Mesenchymal stem cell (in vitro differentiated cells and primary cell): ENCODE measurements at regions not wholly inside any gene's neighbourhood (a gene's known extent, or its start where the extent isn't known, plus 50 kb on each side); places are given as distances from the start of the nearest gene placed in this dataset.

Experiments
- DNase-seq: peaks from one replicate; pipeline ENCODE4 v3.0.0-alpha.2; 2013
- H2AFZ ChIP-seq: one replicate; pipeline ENCODE4 v1.6.1; 2013; ENCODE audit warnings: low read depth, mild to moderate bottlenecking, control low read depth, inconsistent platforms, low read length, moderate library complexity
- H2AK5ac ChIP-seq: 2 replicates; pipeline ENCODE4 v1.6.1; 2013; ENCODE audit warnings: low read length, moderate library complexity, mild to moderate bottlenecking, inconsistent platforms; ENCODE audit not compliant: severe bottlenecking
- H2BK120ac ChIP-seq: one replicate; pipeline ENCODE4 v1.6.1; 2013; ENCODE audit warnings: low read depth, mild to moderate bottlenecking, inconsistent platforms, low read length, moderate library complexity
- H2BK12ac ChIP-seq, 2 experiments: one replicate each; pipeline ENCODE4 v1.6.1; 2013; ENCODE audit warnings: inconsistent platforms in 2 of 2, low read length in 2 of 2, mild to moderate bottlenecking in 2 of 2, moderate library complexity in 2 of 2, control low read depth in 1 of 2
- H2BK15ac ChIP-seq: one replicate; pipeline ENCODE4 v1.6.1; 2013; ENCODE audit warnings: mild to moderate bottlenecking, low read depth, inconsistent platforms; ENCODE audit not compliant: poor library complexity, severe bottlenecking
- H2BK5ac ChIP-seq: 2 replicates; pipeline ENCODE4 v1.6.1; 2013; ENCODE audit warnings: low read depth, mild to moderate bottlenecking, low read length, control low read depth, inconsistent platforms; ENCODE audit not compliant: poor library complexity, severe bottlenecking
- H3K14ac ChIP-seq, 2 experiments: one replicate each; pipeline ENCODE4 v1.6.1; 2013; ENCODE audit warnings: inconsistent platforms in 2 of 2, low read length in 2 of 2, control low read depth in 1 of 2, mild to moderate bottlenecking in 1 of 2, moderate library complexity in 1 of 2
- H3K18ac ChIP-seq, 2 experiments: one replicate each; pipeline ENCODE4 v1.6.1; 2013; ENCODE audit warnings: inconsistent platforms in 2 of 2, low read length in 2 of 2, control low read depth in 1 of 2, low read depth in 1 of 2, mild to moderate bottlenecking in 1 of 2
- H3K23ac ChIP-seq, 2 experiments: one replicate each; pipeline ENCODE4 v1.6.1; 2013; ENCODE audit warnings: inconsistent platforms in 2 of 2, low read length in 2 of 2, mild to moderate bottlenecking in 2 of 2, moderate library complexity in 2 of 2, control low read depth in 1 of 2
- H3K27ac ChIP-seq: 2 replicates; pipeline ENCODE4 v1.5.1; 2013; ENCODE audit warnings: mild to moderate bottlenecking, moderate library complexity, low read length, control low read depth, inconsistent platforms; ENCODE audit not compliant: poor library complexity, severe bottlenecking
- H3K27me3 ChIP-seq, 2 experiments: 2 replicates each; pipeline versions ENCODE4 v1.6.1 to v1.7.0; 2013; ENCODE audit warnings: low read length in 2 of 2, mild to moderate bottlenecking in 2 of 2, moderate library complexity in 2 of 2, control low read depth in 1 of 2, inconsistent platforms in 1 of 2; ENCODE audit not compliant: control insufficient read depth in 1 of 2, insufficient read depth in 1 of 2
- H3K36me3 ChIP-seq, 2 experiments: 2 replicates each; pipeline versions ENCODE4 v1.6.1 to v1.7.0; 2013; ENCODE audit warnings: low read length in 2 of 2, control low read depth in 1 of 2, inconsistent platforms in 1 of 2, low read depth in 1 of 2, mild to moderate bottlenecking in 1 of 2; ENCODE audit not compliant: insufficient read depth in 2 of 2, control insufficient read depth in 1 of 2
- H3K4ac ChIP-seq, 2 experiments: one replicate each; pipeline ENCODE4 v1.6.1; 2013; ENCODE audit warnings: inconsistent platforms in 2 of 2, low read length in 2 of 2, mild to moderate bottlenecking in 2 of 2, moderate library complexity in 2 of 2, control low read depth in 1 of 2, low read depth in 1 of 2
- H3K4me1 ChIP-seq: 2 replicates; pipeline ENCODE4 v1.6.1; 2013; ENCODE audit warnings: low read depth, low read length, control low read depth; ENCODE audit not compliant: control insufficient read depth, insufficient read depth
- H3K4me2 ChIP-seq: 2 replicates; pipeline ENCODE4 v1.6.1; 2013; ENCODE audit warnings: low read length, mild to moderate bottlenecking, inconsistent platforms; ENCODE audit not compliant: poor library complexity, severe bottlenecking
- H3K4me3 ChIP-seq, 2 experiments: 2 replicates each; pipeline versions ENCODE4 v1.5.1 to v1.7.0; 2013; ENCODE audit warnings: low read length in 2 of 2, mild to moderate bottlenecking in 2 of 2, control low read depth in 1 of 2, low read depth in 1 of 2; ENCODE audit not compliant: insufficient read depth in 1 of 2
- H3K79me1 ChIP-seq: replicated peaks from 2 replicates; pipeline ENCODE4 v1.6.1; 2013; ENCODE audit warnings: mild to moderate bottlenecking, control low read depth, low read length, inconsistent platforms; ENCODE audit not compliant: poor library complexity, severe bottlenecking
- H3K9ac ChIP-seq: 2 replicates; pipeline ENCODE4 v1.7.0; 2013; ENCODE audit warnings: mild to moderate bottlenecking, low read length, moderate library complexity
- H3K9me3 ChIP-seq: 2 replicates; pipeline ENCODE4 v1.7.0; 2013; ENCODE audit warnings: mild to moderate bottlenecking, low read length; ENCODE audit not compliant: control insufficient read depth
- H4K8ac ChIP-seq: one replicate; pipeline ENCODE4 v1.6.1; 2013; ENCODE audit warnings: inconsistent platforms, mild to moderate bottlenecking, low read length, moderate library complexity
- H4K91ac ChIP-seq: one replicate; pipeline ENCODE4 v1.6.1; 2013; ENCODE audit warnings: mild to moderate bottlenecking, low read length, inconsistent platforms
- WGBS: methylation state at CpG from one replicate; pipeline ENCODE4 v1.1.7; 2013; ENCODE audit warnings: mixed read lengths; 5-methylcytosine and 5-hydroxymethylcytosine counted together

DNA sequence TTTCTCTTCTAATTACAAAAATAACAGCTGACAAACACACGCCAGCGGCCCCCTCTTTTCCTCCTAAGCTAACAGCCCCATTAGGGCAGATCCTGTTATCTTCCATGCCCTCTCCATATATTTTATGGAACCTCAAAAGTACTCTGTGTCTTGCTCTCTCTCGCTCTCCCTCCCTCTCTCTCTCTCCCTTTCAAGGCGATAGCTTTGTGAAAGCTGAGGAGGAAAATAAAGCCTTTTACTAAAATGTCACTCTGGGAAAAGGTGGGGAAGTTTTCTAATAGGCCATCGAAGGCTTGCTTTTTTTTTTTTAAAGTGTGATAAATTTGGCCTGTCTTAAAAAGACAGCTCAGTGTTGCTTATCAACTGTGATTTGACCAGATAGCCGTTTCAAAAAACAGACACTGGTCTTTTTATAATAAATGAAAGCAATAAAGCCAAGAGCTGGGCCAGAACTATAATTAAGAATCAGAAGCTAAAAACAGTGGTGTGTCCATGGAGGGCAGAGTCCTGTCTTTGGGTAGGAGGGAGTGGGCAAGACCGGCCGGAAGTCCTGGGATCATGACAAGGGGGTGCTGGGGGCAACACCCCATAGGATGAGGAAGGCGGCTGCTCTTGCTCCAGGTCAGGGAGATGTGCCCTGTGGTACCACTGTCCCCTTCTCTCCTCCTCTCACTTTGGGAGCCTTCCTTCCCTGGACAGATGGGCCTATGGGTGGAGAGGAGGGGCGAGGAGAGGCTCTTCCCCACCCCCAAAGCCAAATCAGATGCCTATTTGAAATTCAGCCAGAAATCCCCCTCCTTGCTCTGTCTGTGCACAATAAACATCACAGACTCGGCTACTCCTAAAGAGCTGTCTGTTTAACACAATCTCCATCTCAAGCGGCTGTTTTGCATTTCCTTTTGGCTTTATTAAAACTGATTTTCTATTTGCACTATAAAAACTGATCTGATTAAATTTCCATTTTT is 267.2 kb downstream of the BUD13 start:
- H3K4ac ChIP-seq: no peak overlapping the region
- no peak overlapping the region for H3K14ac ChIP-seq
- H3K4me2 ChIP-seq: no peak overlapping the region
- no peak overlapping the region for H2AFZ ChIP-seq
- H2BK120ac ChIP-seq: no peak overlapping the region
- no peak overlapping the region for H2BK12ac ChIP-seq
- H4K91ac ChIP-seq: no peak overlapping the region
- H3K9ac ChIP-seq: no peak overlapping the region
- no peak overlapping the region for H4K8ac ChIP-seq
- peaks cover 24 to 77% of the 10 kb centered on the region in 2 experiments for H3K27me3 ChIP-seq
- H2AK5ac ChIP-seq: no peak overlapping the region
- no peak overlapping the region for H3K4me3 ChIP-seq
- H3K9me3 ChIP-seq: no peaks in the 10 kb centered on the region
- H2BK15ac ChIP-seq: no peak overlapping the region
- no peaks in the 10 kb centered on the region for H3K79me1 ChIP-seq
- WGBS: 63% methylated on average over 10 of the region's 12 CpGs
- no peak overlapping the region for H3K18ac ChIP-seq
- DNase-seq: no peak
- H3K23ac ChIP-seq: no peak overlapping the region
- no peaks in the 10 kb centered on the region for H3K36me3 ChIP-seq
- H3K27ac ChIP-seq: no peak overlapping the region
- H2BK5ac ChIP-seq: no peak overlapping the region
- H3K4me1 ChIP-seq: no peaks in the 10 kb centered on the region

DNA sequence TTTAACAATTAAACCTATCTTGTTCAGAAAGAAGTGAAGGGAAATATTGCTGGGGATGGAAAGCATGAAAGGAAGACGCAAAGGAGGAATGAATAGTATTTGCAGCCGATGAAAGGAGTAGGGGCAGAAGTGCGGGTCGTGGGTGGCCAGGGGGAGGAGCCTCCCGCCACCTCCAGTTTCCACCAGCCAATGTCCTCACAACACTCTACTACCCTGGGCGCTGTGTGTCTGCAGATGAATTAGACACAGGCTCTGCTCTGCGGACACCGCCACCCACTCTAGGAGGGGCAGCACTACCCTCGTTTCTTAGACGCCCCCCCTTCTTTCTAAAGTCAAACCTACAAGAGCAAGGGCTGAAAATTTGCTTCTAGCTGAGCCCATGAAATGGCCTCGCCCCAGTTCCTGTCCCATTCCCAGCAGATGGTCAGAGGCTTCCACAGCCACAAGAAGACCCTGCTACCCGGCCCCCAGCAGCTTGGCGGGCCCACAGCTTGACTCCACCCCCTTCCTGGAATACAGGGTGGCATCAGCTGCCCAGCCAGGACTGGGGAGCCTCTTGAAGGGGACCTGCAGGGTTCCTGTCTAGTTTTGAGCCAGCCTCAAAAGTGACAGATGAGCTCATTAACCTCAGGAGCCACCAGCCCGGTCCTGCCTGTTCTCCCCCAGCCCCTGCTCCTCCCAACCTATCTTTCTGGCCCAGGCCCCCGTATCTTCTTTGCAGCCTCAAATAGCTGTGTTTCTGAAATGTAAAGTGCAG is 268.1 kb downstream of the BUD13 start:
- Histone ChIP-seq H3K14ac (no peak overlapping the region), H3K9me3 (no peaks in the 10 kb centered on the region), H3K9ac (no peak overlapping the region), H3K36me3 (no peaks in the 10 kb centered on the region), H4K91ac (no peak overlapping the region), H2BK12ac (no peak overlapping the region), H3K4ac (no peak overlapping the region), H3K4me1 (no peaks in the 10 kb centered on the region), H3K4me2 (no peak overlapping the region), H3K4me3 (no peak overlapping the region), H3K23ac (no peak overlapping the region), H3K79me1 (no peaks in the 10 kb centered on the region), H2BK120ac (no peak overlapping the region), H2BK5ac (no peak overlapping the region), H3K27ac (no peak overlapping the region), H2BK15ac (no peak overlapping the region), H2AFZ (no peak overlapping the region), H2AK5ac (no peak overlapping the region), H4K8ac (no peak overlapping the region), H3K18ac (no peak overlapping the region), H3K27me3 (peaks cover 31 to 79% of the 10 kb centered on the region in 2 experiments)
- 53% methylated on average over 15 of the region's 15 CpGs for WGBS
- no peak for DNase-seq

DNA sequence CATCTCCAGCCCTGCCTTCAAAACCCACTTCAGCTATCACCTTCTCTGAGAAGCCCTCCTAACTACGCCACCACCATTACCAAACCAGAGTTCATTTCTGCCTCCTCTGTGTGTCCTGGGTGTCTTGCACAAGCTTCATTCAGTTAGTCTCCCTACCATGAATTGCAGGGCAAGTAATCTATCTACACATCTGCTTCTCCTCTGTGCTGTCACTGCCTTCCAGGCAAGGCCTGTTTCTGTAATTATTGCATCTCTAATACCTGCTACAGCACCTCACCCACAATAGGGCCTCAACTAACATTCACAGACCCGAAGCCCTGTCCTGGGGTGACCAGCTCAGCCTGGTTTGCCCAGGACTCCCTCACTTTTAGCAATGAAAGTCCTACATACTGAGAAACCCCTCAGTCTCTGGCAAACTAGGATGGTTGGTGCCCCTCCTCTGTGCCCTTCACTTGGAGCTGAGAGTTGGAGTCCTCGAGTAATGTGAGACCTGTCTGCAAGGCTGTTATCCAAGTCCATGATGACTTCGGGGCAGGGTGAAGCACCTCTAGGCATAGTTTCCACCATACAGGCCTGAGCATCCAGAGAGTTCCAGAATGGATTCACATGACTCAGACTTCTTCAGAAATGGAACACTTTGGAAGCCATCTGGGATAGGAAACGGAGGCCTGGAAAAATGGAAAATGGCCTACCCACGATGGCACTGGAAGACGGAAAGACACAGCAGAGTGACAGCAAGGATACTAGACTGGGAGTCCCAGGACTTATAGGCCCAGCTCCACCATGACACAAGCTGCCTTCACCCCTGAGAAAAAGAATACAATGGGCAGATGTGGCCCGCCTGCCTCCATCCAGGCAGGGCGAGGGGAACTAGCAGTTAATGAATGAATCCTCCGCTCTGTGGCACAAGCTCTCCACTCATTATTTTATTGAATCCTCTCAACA is 269.3 kb downstream of the BUD13 start:
- 83% methylated on average over 10 of the region's 10 CpGs for WGBS
- H3K9ac ChIP-seq: no peak overlapping the region
- DNase-seq: no peak
- H3K4me2 ChIP-seq: no peak overlapping the region
- H2AK5ac ChIP-seq: no peak overlapping the region
- H2BK12ac ChIP-seq: no peak overlapping the region
- H4K91ac ChIP-seq: no peak overlapping the region
- H3K9me3 ChIP-seq: no peaks in the 10 kb centered on the region
- H3K27me3 ChIP-seq: peaks cover 34 to 85% of the 10 kb centered on the region in 2 experiments
- H2BK15ac ChIP-seq: no peak overlapping the region
- H3K4me3 ChIP-seq: no peak overlapping the region
- no peaks in the 10 kb centered on the region for H3K79me1 ChIP-seq
- H3K27ac ChIP-seq: no peak overlapping the region
- H3K4me1 ChIP-seq: no peaks in the 10 kb centered on the region
- H2BK5ac ChIP-seq: no peak overlapping the region
- H3K4ac ChIP-seq: no peak overlapping the region
- no peak overlapping the region for H2AFZ ChIP-seq
- H3K36me3 ChIP-seq: no peaks in the 10 kb centered on the region
- no peak overlapping the region for H3K18ac ChIP-seq
- H2BK120ac ChIP-seq: no peak overlapping the region
- H3K14ac ChIP-seq: no peak overlapping the region
- H4K8ac ChIP-seq: no peak overlapping the region
- no peak overlapping the region for H3K23ac ChIP-seq
